Immature natural killer cell (primary cell): ENCODE measurements at regions not wholly inside any gene's neighbourhood (a gene's known extent, or its start where the extent isn't known, plus 50 kb on each side); places are given as distances from the start of the nearest gene placed in this dataset.
"Not testable (repeated sequence)": the region's sequence is repeated elsewhere in the genome, so short reads cannot be mapped to it uniquely, and the experiment has no call there.

Experiments
- DNase-seq, 3 donors: peaks; one replicate each; pipeline ENCODE4 v3.0.0; 2022; ENCODE audit warnings: mixed read lengths in 1 of 3
- H3K27ac Mint-ChIP-seq, 6 donors: one replicate each; pipeline ENCODE4 v1.8.0; 2020; ENCODE audit warnings: mixed read lengths in 6 of 6, mild to moderate bottlenecking in 5 of 6, inconsistent platforms in 4 of 6, moderate library complexity in 3 of 6
- H3K27me3 Mint-ChIP-seq, 3 donors: one replicate each; pipeline ENCODE4 v1.8.0; 2020 to 2021; ENCODE audit warnings: low read depth in 3 of 3, mild to moderate bottlenecking in 3 of 3, mixed read lengths in 3 of 3, moderate library complexity in 3 of 3, inconsistent platforms in 1 of 3
- H3K36me3 Mint-ChIP-seq, 3 donors: one replicate each; pipeline ENCODE4 v1.8.0; 2020; ENCODE audit warnings: mixed read lengths in 3 of 3, inconsistent platforms in 2 of 3, mild to moderate bottlenecking in 2 of 3
- H3K4me1 Mint-ChIP-seq, 2 donors: one replicate each; pipeline ENCODE4 v1.8.0; 2020; ENCODE audit warnings: inconsistent platforms in 2 of 2, mild to moderate bottlenecking in 2 of 2, mixed read lengths in 2 of 2, moderate library complexity in 1 of 2
- H3K4me3 Mint-ChIP-seq, 5 donors: one replicate each; pipeline ENCODE4 v1.8.0; 2020; ENCODE audit warnings: mild to moderate bottlenecking in 5 of 5, mixed read lengths in 5 of 5, inconsistent platforms in 3 of 5, moderate library complexity in 3 of 5
- H3K9me3 Mint-ChIP-seq, 6 donors: one replicate each; pipeline ENCODE4 v1.8.0; 2020; ENCODE audit warnings: mild to moderate bottlenecking in 6 of 6, mixed read lengths in 6 of 6, inconsistent platforms in 4 of 6, moderate library complexity in 3 of 6

DNA sequence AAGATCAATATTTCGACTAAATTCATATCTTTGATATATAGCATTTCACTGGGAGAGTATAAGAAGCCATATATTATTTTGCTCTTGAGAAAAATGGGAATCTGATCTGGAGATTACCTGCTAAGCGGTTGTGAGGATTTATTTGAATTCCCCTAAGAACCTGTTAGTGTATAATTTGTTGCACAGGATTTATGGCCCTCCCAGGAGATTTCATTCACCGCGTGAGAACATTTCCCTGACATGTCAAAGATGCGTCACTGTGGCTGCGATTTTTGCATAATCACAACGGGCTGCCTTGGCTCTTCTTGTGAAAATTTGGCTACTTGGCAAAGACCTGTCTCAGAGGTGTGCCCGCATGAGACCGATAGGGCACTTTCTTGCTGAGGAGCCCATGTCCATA is 184.7 kb upstream of the PFKP start:
- H3K9me3 Mint-ChIP-seq, result no peaks in the 10 kb centered on the region
- no peak overlapping the region for H3K27ac Mint-ChIP-seq
- DNase-seq, result no peak
- H3K4me3 Mint-ChIP-seq, result no peak overlapping the region
- H3K36me3 Mint-ChIP-seq, result no peaks in the 10 kb centered on the region
- H3K4me1 Mint-ChIP-seq, result no peaks in the 10 kb centered on the region
- peaks cover 2 to 6% (median 3%) of the 10 kb centered on the region in 3 donors for H3K27me3 Mint-ChIP-seq

DNA sequence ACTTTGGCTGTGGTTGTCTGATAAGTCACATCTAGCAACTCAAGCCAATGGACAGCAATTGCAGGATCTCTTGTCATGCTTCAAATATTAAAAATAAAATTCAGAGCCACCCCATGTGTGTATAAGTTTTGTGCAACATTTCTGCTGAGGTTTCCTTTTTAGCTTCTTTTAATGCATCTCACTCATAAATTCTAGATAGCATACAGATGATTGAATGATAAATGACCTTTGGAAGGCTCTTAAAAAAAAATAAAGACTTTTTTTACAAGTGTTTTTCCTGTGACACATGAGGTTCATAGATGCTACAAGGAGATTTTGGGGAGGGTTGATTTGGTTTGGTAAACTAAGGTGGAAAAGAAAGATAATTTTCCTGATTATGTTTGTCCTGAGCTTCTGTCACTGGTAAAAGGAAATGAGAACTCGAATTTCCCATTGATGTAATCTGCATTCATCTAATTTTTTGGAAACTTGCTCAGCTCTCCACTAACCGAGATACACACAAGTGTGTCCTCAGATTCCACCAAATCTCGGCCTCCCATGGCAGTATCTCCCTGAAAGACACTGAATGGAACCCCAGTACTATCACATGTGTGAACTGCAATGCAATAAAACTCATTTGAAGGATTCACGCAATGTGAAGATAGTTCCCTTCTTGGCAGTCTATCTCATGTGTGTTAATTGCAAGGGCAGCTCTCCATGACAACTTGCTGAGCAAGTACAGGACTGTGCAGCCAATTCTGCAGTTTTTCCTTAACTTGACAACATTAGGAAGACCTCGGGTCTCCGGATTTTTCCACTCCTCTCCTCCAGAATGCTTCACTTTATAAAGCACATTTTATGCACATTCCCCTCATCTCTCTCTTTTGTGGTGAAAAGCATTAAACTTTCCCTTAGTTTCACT is 185.4 kb upstream of the PFKP start:
- peaks cover 2 to 6% (median 3%) of the 10 kb centered on the region in 3 donors for H3K27me3 Mint-ChIP-seq
- H3K36me3 Mint-ChIP-seq, result no peaks in the 10 kb centered on the region
- H3K4me3 Mint-ChIP-seq, result no peak overlapping the region
- no peak overlapping the region for H3K27ac Mint-ChIP-seq
- H3K9me3 Mint-ChIP-seq, result no peaks in the 10 kb centered on the region
- no peaks in the 10 kb centered on the region for H3K4me1 Mint-ChIP-seq
- DNase-seq, result no peak

DNA sequence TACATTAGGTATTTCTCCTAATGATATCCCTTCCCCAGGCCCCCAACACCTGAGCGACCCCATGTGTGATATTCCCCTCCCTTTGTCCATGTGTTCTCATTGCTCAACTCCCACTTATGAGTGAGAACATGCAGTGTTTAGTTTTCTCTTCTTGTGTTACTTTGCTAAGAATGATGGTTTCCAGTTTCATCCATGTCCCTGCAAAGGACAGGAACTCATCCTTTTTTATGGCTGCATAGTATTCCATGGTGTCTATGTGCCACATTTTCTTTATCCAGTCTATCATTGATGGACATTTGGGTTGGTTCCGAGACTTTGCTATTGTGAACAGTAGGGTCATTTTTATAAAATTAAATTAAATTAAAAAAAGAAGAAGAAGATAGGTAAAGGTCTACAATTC is 187.3 kb upstream of the PFKP start:
- not testable (repeated sequence) for H3K27me3 Mint-ChIP-seq, H3K36me3 Mint-ChIP-seq, H3K4me1 Mint-ChIP-seq, H3K4me3 Mint-ChIP-seq, H3K9me3 Mint-ChIP-seq, H3K27ac Mint-ChIP-seq, DNase-seq

DNA sequence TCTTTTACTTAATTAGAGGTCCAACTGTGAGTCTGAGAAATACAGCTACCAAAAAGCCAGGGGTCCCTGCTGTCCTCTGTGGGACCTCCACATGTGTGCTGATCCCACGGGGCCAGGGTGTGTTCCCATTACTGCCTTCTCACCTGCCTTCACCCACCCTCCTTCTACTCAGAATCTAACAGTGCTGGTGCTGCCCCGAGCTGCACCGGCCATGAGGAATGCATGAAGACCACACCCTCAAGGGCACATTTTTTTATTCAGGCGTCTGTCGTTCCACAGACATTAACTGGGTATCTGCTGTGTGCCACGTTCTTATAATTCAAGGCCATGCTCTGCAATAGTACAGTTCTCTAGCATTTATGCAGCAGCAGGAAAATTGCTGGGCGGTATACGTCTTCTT is 188.5 kb upstream of the PFKP start:
- H3K27ac Mint-ChIP-seq, result no peak overlapping the region
- no peaks in the 10 kb centered on the region for H3K36me3 Mint-ChIP-seq
- no peak for DNase-seq
- H3K27me3 Mint-ChIP-seq, result peaks cover 2 to 4% (median 2%) of the 10 kb centered on the region in 3 donors
- no peaks in the 10 kb centered on the region for H3K4me1 Mint-ChIP-seq
- no peak overlapping the region for H3K4me3 Mint-ChIP-seq
- no peaks in the 10 kb centered on the region for H3K9me3 Mint-ChIP-seq

DNA sequence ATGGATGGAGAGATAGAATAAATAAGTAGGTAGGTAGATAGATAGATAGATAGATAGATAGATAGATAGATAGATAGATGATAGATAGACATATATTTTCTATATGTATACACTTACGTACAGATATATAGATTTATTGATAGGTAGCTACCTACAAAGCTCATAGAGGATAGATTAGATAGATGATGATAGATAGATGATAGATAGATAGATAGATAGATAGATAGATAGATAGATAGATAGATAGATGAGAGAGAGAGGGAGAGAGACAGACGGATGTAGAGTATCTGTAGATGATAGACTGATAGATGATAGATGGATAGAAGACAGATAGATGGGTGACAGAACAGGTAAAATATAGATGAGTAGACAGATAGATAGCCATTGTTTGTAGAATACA is 191.3 kb upstream of the PFKP start:
- no peaks in the 10 kb centered on the region for H3K36me3 Mint-ChIP-seq
- H3K4me1 Mint-ChIP-seq, result no peaks in the 10 kb centered on the region
- peaks cover 0 to 1% (median 0%) of the 10 kb centered on the region in 6 donors for H3K9me3 Mint-ChIP-seq
- no peak overlapping the region for H3K4me3 Mint-ChIP-seq
- DNase-seq, result no peak
- H3K27ac Mint-ChIP-seq, result no peak overlapping the region
- H3K27me3 Mint-ChIP-seq, result peaks cover 2 to 4% (median 2%) of the 10 kb centered on the region in 3 donors

DNA sequence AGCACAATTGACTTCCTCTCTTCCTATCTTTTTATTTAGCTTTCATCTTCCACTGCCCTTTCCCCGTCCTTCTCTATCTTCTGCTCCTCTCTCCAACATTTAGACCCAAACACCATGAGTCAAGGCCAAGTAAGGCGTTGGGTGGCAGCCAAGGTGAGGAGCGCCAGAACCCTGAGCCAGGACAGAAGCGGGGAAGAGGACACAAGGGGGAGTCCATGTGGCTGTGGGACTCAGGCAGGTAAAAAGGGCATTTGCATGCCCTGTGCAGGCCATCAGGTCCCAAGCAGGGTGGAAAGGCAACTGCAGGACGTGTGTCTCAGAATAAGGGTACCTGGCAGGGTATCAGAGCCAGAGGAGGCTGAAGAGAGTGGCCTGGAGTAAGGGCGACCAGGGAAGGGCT is 192.4 kb upstream of the PFKP start:
- Mint-ChIP-seq H3K9me3 (peaks cover 0 to 1% (median 0%) of the 10 kb centered on the region in 6 donors), H3K4me1 (no peaks in the 10 kb centered on the region), H3K36me3 (no peaks in the 10 kb centered on the region), H3K27ac (no peak overlapping the region), H3K4me3 (no peak overlapping the region), H3K27me3 (peaks cover 0 to 2% (median 1%) of the 10 kb centered on the region in 3 donors)
- no peak for DNase-seq

DNA sequence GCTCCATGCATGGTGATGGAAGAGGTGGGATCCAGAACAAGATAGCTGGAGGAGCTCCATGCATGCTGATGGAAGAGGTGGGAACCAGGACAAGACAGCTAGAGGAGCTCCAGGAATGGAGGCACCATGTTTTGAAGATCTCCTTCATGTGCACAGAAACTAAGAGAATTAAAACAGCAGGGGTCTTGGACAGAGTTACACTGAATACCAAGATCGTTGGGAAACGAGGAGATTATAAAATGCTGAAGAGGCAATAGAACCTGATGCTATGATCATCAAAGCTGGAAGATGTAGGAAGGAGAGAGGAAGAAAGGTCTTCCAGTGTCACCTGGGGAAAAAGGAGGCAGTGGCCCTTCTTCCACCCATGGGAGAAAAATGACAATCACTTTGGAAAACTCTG is 193.6 kb upstream of the PFKP start:
- Mint-ChIP-seq H3K36me3 (no peaks in the 10 kb centered on the region), H3K27ac (no peak overlapping the region), H3K4me3 (no peak overlapping the region), H3K9me3 (peaks cover 0 to 1% (median 0%) of the 10 kb centered on the region in 6 donors), H3K4me1 (no peaks in the 10 kb centered on the region), H3K27me3 (peaks cover 0 to 2% (median 1%) of the 10 kb centered on the region in 3 donors)
- DNase-seq, result no peak

DNA sequence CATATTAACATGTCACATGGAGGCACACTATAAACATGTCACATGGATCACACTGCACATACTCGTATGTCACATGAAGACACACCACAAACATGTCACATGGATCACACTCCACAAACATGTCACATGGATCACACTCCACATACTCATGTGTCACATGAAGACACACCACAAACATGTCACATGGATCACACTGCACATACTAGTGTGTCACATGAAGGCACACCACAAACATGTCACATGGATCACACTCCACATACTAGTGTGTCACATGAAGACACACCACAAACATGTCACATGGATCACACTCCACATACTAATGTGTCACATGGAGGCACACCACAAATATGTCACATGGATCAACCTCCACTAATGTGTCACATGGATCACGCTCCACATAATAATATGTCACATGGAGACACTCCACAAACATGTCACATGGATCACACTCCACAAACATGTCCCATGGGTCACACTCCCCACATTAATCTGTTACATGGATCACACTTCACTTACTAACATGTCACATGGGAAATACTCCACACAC is 195.6 kb upstream of the PFKP start:
- no peak for DNase-seq
- Mint-ChIP-seq H3K27me3 (peaks cover 1 to 9% (median 2%) of the 10 kb centered on the region in 3 donors), H3K4me1 (no peaks in the 10 kb centered on the region), H3K9me3 (peaks cover 0 to 1% (median 0%) of the 10 kb centered on the region in 6 donors), H3K36me3 (no peaks in the 10 kb centered on the region), H3K4me3 (no peak overlapping the region), H3K27ac (no peak overlapping the region)

DNA sequence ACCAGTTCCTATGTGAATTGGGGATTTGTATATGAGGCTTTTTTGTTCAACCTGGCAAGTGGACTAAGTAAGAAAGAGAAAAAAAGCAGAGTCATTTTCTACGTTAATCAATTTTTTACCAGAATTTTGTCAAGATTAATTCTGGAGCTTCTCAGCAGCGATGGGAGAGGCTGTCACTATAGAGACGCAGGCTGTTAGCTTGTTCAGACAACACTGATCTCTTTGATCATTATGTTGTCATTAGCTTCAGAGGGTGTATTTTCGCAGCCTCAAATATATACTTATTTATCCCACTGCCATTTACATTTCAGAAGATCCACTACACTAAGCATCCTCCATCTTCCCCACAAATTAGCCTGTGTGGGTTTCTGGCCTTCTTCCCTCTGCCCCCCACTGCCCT is 196.7 kb upstream of the PFKP start:
- H3K4me3 Mint-ChIP-seq, result no peak overlapping the region
- H3K9me3 Mint-ChIP-seq, result peaks cover 0 to 1% (median 0%) of the 10 kb centered on the region in 6 donors
- DNase-seq, result no peak
- peaks cover 1 to 9% (median 2%) of the 10 kb centered on the region in 3 donors for H3K27me3 Mint-ChIP-seq
- H3K36me3 Mint-ChIP-seq, result no peaks in the 10 kb centered on the region
- no peaks in the 10 kb centered on the region for H3K4me1 Mint-ChIP-seq
- H3K27ac Mint-ChIP-seq, result no peak overlapping the region

DNA sequence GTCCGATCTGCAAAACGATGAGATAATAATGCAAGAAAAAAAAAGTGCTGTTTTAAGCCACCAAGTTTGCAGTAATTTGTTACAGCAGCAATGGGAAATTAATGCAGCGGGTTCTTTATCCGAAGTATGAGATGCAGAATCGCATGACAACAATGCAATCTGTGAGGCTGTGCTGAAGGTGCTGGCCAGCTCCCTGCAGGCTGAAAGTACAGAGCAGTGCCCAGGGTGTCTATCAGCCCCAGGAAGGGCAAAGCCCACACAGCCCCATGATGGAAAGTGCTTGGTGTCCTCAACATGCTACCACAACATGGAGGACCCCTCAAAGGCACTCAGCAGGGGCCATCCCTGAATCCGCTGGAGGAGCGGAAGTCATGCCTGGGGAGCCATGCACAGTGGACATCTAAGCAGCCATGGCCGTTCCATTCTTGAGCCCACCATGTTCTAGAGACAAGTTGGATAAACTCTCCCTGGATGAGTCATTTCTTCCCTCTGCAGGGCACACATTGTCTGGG is 199.5 kb upstream of the PFKP start:
- peaks cover 2 to 9% (median 3%) of the 10 kb centered on the region in 3 donors for H3K27me3 Mint-ChIP-seq
- no peak for DNase-seq
- H3K4me1 Mint-ChIP-seq, result no peaks in the 10 kb centered on the region
- H3K9me3 Mint-ChIP-seq, result no peaks in the 10 kb centered on the region
- H3K4me3 Mint-ChIP-seq, result no peak overlapping the region
- H3K27ac Mint-ChIP-seq, result no peak overlapping the region
- H3K36me3 Mint-ChIP-seq, result no peaks in the 10 kb centered on the region

DNA sequence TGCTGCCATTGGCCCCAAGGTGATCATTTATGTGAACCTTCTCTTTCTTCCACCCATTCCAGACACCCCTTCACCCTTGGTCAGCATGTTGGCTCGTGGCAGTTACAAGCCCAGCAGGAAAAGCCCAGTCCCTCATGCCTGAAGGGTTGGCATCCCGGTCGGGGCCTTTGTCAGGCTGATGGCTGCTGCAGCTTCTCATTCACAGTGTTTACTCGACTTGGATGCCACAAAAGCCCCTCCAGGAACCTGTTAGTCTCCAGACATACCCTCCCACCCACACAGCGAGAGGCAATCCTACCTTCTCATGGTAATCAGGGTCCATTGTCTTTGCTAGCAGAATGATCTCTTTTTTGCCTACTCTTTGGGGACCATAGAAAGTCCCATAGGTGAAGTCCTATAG is 200.8 kb upstream of the PFKP start:
- H3K4me3 Mint-ChIP-seq, result no peak overlapping the region
- H3K4me1 Mint-ChIP-seq, result no peaks in the 10 kb centered on the region
- H3K36me3 Mint-ChIP-seq, result no peaks in the 10 kb centered on the region
- no peak for DNase-seq
- no peak overlapping the region for H3K27ac Mint-ChIP-seq
- H3K9me3 Mint-ChIP-seq, result no peaks in the 10 kb centered on the region
- peaks cover 2 to 7% (median 3%) of the 10 kb centered on the region in 3 donors for H3K27me3 Mint-ChIP-seq

DNA sequence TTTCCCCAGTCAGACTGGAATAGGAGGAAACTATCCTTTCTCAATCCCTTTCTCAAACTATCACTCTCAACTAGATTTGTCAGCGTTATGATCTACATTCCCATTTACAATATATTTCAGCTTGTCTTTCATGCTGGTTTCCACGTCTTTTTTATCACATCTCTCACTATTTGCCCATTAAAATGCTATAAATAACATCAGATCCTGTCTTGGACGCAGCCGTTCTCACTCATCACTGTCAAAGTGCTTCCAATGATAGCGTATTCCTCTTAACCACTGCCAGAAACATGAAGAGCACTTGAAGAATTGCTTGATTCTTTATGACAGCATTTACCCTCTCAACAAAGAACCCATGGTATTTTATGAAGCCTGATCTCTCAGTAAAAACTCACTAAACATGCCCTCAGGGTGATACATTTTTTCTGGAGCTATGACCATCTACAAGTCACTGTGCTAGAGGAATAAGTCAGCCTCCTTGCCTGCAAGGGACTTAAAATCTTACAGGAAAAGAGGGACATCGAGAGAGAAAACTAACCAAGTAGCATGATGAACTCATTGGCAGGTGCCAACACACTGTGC is 205.6 kb upstream of the PFKP start:
- Mint-ChIP-seq H3K4me1 (no peaks in the 10 kb centered on the region), H3K36me3 (no peaks in the 10 kb centered on the region), H3K27me3 (peaks cover 0 to 2% (median 0%) of the 10 kb centered on the region in 3 donors), H3K9me3 (no peaks in the 10 kb centered on the region), H3K27ac (no peak overlapping the region), H3K4me3 (no peak overlapping the region)
- no peak for DNase-seq

DNA sequence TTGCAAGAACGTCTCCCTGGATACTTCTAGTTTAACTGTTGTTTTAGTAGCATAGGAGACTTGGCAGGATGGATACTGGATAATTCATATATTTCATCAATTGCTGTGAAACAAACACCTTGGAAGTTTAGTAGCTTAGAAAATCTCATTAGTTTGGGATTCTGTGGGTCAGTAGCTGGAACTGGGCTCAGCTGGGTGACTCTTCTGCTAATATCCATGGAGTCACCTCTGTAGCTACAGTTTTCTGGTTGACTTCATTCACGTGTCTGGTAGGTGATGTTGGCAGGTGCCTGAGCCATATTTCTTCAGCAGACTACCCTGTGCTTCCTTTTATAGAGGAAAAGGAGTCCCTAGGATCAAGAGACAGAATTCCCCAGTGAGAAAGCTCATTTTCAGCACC is 208.9 kb upstream of the PFKP start:
- Mint-ChIP-seq H3K36me3 (no peaks in the 10 kb centered on the region), H3K9me3 (peaks cover 0 to 2% (median 0%) of the 10 kb centered on the region in 6 donors), H3K4me3 (no peak overlapping the region), H3K27me3 (peaks cover 2 to 5% (median 4%) of the 10 kb centered on the region in 3 donors), H3K27ac (no peak overlapping the region), H3K4me1 (no peaks in the 10 kb centered on the region)
- no peak for DNase-seq

DNA sequence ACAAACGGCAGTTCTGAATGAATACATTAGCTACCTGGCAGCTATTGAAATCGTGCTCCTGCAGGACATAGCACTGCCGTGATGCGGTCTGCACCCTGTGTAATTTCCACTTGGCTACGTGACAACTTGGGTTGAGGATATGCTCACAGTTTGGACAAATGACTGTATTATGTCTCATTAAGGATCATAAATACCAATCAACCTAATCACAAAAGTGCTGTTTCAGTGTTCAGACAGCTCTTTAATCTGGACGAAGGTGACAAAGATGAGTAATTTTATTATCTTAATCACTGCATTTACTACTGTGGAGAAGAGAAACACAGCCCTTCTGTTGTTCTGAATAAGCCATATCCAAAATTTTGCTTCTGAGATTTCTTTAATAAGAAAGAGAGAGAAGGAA is 210.8 kb upstream of the PFKP start:
- H3K27me3 Mint-ChIP-seq, result peaks cover 4 to 5% (median 5%) of the 10 kb centered on the region in 3 donors

More for the DNA sequence above, 210.8 kb upstream of the PFKP start:
- H3K4me1 Mint-ChIP-seq, result no peaks in the 10 kb centered on the region
- H3K9me3 Mint-ChIP-seq, result peaks cover 0 to 2% (median 0%) of the 10 kb centered on the region in 6 donors
- no peak overlapping the region for H3K27ac Mint-ChIP-seq
- DNase-seq, result no peak
- no peak overlapping the region for H3K4me3 Mint-ChIP-seq
- H3K36me3 Mint-ChIP-seq, result no peaks in the 10 kb centered on the region
